GM12875 (cell line): ENCODE measurements at regions not wholly inside any gene's neighbourhood (a gene's known extent, or its start where the extent isn't known, plus 50 kb on each side); places are given as distances from the start of the nearest gene placed in this dataset.

Source experiments
- H3K4me3 ChIP-seq: one replicate; pipeline ENCODE4 v1.5.1; 2011; ENCODE audit warnings: low read depth, low read length, control low read depth
- CTCF ChIP-seq: IDR thresholded peaks from 2 replicates; pipeline ENCODE4 v1.5.1; 2011; ENCODE audit warnings: low read depth, mild to moderate bottlenecking, control low read depth, inconsistent platforms, low read length, moderate library complexity, borderline replicate concordance; ENCODE audit not compliant: insufficient read depth

GRCh38 chr1:232191560-232191959, 438.4 kb downstream of the SIPA1L2 start:
- no peak overlapping the region for H3K4me3 ChIP-seq
- TF ChIP-seq CTCF: no peak

GRCh38 chr1:232188318-232188717, 441.6 kb downstream of the SIPA1L2 start:
- no peak overlapping the region for H3K4me3 ChIP-seq
- no peak for TF ChIP-seq CTCF

DNA sequence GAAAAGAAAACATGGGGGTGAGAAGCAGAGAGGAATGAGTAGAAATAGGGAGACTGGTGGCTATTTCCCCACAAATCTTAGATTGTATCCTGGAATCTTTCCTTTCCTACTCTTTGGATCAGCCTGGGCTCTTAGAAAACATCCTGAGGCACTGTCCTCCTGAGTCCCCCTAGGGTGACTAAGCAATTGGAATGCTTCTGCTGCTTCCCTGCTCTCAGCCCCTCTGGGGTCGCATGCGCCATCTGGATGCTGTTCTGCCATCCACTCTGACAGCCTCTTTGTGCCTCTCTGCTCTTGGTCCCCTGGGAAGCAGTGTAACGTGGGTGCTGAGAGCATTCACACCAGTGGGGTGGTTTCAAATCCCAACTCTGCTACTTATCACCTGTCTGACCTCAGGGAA, 443.0 kb downstream of the SIPA1L2 start:
- H3K4me3 ChIP-seq: no peak overlapping the region
- TF ChIP-seq CTCF: no peak

DNA sequence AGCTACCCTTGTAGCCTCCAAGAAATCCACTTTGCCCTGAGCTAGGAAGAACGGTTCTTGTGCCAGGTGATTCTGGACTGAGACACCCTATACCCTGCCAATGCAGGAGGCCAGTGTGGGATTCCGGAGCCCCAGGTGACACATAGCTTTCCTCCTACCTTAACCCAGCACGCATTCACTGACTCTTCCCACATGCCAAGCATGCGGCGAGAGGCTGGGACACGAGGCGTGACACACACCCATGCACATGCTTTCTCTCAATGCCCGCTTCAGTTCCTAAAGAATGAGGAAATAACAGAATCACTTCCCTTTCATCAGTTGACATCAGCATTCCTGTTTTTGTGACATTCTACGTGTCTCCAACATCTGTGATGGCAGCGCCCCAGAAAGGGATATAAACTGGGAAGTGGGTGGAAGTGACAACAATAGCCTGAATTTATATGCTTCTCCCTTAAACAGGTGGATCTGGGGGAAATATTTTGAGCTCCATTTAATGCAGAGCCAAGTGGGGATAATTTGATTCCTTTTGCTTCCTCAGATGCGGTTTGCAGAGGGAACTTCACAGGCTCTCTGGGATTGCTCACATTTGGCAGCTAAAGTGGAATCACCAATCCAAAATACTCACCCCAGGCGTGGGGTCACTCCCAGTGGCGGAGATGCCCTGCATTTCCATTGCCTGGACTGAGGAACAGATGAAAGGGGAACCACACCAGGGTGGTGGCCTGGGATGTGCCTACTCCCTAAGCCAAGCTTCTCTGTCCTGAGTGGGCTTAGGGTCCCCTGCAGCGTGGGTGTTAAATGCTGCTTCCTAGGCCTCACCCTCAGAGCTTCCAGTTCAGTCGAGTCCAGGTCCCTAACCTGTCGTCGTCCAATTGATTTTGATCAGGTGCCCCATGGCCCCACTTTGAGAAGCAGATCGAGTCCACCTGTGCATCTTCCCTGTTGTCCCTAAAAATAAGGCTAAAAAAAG, 445.1 kb downstream of the SIPA1L2 start:
- H3K4me3 ChIP-seq: no peak overlapping the region
- TF ChIP-seq CTCF: no peak

- no peak overlapping the region for H3K4me3 ChIP-seq
- no peak for TF ChIP-seq CTCF
Measured at GRCh38 chr1:232183802-232184201, 446.1 kb downstream of the SIPA1L2 start.

DNA sequence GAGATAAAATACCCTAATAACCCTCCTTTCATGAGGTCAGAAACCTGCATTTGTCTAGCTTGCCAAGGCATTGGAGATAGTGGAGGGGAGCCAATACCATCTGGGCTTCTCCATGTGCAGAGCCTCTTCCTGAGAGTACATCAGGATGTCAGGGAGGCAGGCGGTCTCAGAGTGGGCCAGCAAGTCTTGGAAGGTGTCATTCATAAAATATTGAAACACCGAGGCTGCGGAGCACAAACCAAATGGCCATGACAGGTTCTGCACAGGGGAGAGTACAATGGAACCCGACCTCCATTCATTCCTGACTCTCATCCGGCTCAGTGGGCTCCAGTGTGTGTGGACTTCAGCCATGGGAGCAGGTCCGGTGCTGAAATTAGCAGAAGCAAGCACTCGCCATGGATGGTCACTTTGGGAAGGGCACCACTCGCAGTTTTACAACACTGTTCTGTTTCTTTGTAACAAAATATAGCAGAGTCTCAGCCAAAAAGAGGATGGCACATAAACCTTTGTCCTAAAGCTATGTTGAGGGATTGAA, 446.6 kb downstream of the SIPA1L2 start:
- H3K4me3 ChIP-seq: no peak overlapping the region
- no peak for TF ChIP-seq CTCF

DNA sequence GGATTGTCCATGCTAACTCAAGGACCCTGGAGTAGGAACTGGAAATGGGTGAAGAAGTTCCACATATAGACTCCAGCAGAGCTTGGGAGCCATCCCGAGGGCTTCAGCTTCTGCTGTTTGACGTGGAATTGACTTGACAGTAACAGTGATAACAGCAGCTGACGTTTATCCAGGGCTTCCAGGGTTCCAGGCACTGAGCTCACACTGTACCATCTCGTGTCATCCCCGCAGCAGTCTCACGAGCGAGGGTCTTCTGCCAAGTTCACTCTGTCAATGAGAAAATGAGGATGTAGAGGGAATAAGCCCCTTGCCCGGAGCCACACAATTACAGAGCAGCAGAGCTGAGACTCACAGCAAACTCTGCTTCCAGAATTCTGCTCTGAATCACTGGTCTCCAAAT, 447.7 kb downstream of the SIPA1L2 start:
- no peak for TF ChIP-seq CTCF
- H3K4me3 ChIP-seq: no peak overlapping the region
